Endothelial cell of umbilical vein (primary cell): ENCODE measurements at regions not wholly inside any gene's neighbourhood (a gene's known extent, or its start where the extent isn't known, plus 50 kb on each side); places are given as distances from the start of the nearest gene placed in this dataset.

ENCODE experiments used
- CTCF ChIP-seq, 2 donors: IDR thresholded peaks; 1 replicate in 1 of 2; 2 replicates in 1 of 2; pipeline ENCODE4 v1.5.1; 2011; ENCODE audit warnings: low read length in 2 of 2, mild to moderate bottlenecking in 2 of 2, moderate library complexity in 2 of 2, control low read depth in 1 of 2, inconsistent platforms in 1 of 2, low read depth in 1 of 2; ENCODE audit not compliant: insufficient read depth in 1 of 2; ENCODE audit errors: extremely low read depth in 1 of 2
- EZH2 ChIP-seq: IDR thresholded peaks from 2 replicates; pipeline ENCODE4 v1.6.1; 2012; ENCODE audit warnings: borderline replicate concordance, low read depth, mild to moderate bottlenecking, moderate library complexity, low read length, inconsistent platforms; ENCODE audit not compliant: severe bottlenecking
- MAX ChIP-seq: IDR thresholded peaks from 2 replicates; pipeline ENCODE4 v1.6.1; 2011; ENCODE audit not compliant: insufficient read depth, insufficient read length
- MYC ChIP-seq: IDR thresholded peaks from one replicate; pipeline ENCODE4 v1.6.1; 2011; ENCODE audit warnings: mild to moderate bottlenecking, low read depth, low read length
- POLR2A ChIP-seq: IDR thresholded peaks from 2 replicates; pipeline ENCODE4 v1.6.1; 2012; ENCODE audit warnings: low read depth, mild to moderate bottlenecking, control low read depth, low read length
- POLR2AphosphoS5 ChIP-seq: IDR thresholded peaks from 2 replicates; pipeline ENCODE4 v1.6.1; 2012; ENCODE audit warnings: low read depth, mild to moderate bottlenecking, control low read depth, low read length, moderate library complexity; ENCODE audit not compliant: insufficient read depth

- TF ChIP-seq CTCF (IDR thresholded peaks at IDR 0.05; ENCODE audit: extremely low read depth in 1 of 2, insufficient read depth in 1 of 2, low read depth in 1 of 2, low read length in 2 of 2) (no peak), POLR2AphosphoS5 (no peak), POLR2A (no peak), MAX (no peak), EZH2 (no peak), MYC (no peak)
These were observed 428.9 kb upstream of the ADGRL2 start for GRCh38 chr1:81371864-81372263.
